Esophagus muscularis mucosa (tissue), 3 donors: ENCODE measurements at regions not wholly inside any gene's neighbourhood (a gene's known extent, or its start where the extent isn't known, plus 50 kb on each side); places are given as distances from the start of the nearest gene placed in this dataset.

Source experiments
- POLR2A ChIP-seq: fragments of 450-650 bp; IDR thresholded peaks from one replicate; pipeline ENCODE4 v1.6.1; 2017; ENCODE audit warnings: antibody characterized with exemption, moderate library complexity, mild to moderate bottlenecking, low read depth
- TF ChIP-seq, protein P1 (sequence below), 3 experiments: fragments of 200-600 bp in 2 of 3; fragments of 450-650 bp in 1 of 3; sonication (generic) in 2 of 3; IDR thresholded peaks; one replicate each; pipeline ENCODE4 v1.5.1; 2017 to 2019; ENCODE audit warnings: antibody characterized with exemption in 3 of 3, mild to moderate bottlenecking in 2 of 3, moderate library complexity in 1 of 3

- TF ChIP-seq POLR2A: no peak
- TF ChIP-seq, protein P1, sequence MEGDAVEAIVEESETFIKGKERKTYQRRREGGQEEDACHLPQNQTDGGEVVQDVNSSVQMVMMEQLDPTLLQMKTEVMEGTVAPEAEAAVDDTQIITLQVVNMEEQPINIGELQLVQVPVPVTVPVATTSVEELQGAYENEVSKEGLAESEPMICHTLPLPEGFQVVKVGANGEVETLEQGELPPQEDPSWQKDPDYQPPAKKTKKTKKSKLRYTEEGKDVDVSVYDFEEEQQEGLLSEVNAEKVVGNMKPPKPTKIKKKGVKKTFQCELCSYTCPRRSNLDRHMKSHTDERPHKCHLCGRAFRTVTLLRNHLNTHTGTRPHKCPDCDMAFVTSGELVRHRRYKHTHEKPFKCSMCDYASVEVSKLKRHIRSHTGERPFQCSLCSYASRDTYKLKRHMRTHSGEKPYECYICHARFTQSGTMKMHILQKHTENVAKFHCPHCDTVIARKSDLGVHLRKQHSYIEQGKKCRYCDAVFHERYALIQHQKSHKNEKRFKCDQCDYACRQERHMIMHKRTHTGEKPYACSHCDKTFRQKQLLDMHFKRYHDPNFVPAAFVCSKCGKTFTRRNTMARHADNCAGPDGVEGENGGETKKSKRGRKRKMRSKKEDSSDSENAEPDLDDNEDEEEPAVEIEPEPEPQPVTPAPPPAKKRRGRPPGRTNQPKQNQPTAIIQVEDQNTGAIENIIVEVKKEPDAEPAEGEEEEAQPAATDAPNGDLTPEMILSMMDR (IDR thresholded peaks at IDR 0.05): no peak
These were observed 185.0 kb downstream of the ADAMTS15 start for GRCh38 chr11:130633466-130633865.
